Stimulated activated CD4-positive, alpha-beta T cell treated with anti-CD3 and anti-CD28 coated beads, Interleukin-12 subunit alpha, Interleukin-12 subunit beta, amount 100 ng/mL, for 24 hours (primary cell): ENCODE measurements at regions not wholly inside any gene's neighbourhood (a gene's known extent, or its start where the extent isn't known, plus 50 kb on each side); places are given as distances from the start of the nearest gene placed in this dataset.
"Not testable (repeated sequence)": the region's sequence is repeated elsewhere in the genome, so short reads cannot be mapped to it uniquely, and the experiment has no call there.

ENCODE experiments used
- DNase-seq, 2 experiments: peaks; one replicate each; pipeline ENCODE4 v3.0.0-alpha.2; 2020; ENCODE audit warnings: low read depth in 2 of 2

DNA sequence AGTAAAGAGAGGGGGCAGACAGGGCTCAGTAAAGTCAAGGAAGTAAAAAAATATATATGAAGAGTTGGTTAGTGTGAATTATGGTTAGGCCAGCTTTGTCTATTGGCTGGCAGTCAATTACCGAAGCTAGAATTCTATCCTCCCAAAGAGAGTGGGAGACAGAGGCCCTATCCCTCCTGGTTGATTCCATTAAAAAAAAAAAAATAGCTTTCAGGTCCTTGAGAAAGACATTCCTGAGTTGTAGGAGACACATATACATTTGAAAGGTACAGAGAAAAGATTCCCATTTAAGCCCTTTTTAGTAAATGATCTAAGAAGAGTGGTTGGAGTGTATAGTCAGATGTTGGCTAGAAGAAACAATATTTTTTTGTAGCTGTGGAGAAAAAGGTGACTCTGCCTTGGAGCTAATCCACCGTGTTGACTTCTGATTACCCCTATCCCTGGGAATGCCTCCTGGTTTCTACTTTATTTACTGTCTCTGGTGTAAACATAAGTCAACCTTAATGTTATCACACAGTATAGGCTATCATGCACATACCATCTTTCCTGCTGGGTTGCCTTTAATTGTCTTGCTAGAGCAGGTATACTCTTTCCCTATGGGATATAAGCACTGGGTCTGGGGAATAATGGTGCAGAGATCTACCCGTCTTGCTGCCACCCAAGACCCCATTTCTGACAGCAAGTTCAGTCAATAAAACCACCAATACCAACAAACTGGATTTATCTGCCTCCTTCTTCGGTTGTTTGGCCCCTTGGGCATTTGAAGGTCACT is 859.9 kb upstream of the ATXN7L3B start:
- no peak for DNase-seq

DNA sequence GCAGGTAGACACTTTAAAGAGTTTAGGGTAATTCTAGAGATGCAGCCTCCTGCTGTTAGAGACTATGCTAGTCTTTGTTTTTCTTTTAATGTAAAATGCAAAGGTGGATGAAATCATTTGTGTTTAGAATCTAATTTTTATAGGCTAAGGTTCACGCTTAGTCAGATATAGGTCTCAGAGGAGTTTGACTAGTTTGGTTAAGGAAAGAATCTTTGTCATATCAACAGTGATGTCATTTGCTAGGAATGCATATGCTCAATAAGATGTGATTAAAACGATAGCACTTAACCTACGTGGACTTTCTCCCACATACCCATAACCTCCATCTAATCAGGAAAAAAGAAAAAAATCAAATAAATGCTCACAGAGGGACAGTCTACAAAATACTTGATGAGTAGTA is 859.3 kb upstream of the ATXN7L3B start:
- no peak for DNase-seq

DNA sequence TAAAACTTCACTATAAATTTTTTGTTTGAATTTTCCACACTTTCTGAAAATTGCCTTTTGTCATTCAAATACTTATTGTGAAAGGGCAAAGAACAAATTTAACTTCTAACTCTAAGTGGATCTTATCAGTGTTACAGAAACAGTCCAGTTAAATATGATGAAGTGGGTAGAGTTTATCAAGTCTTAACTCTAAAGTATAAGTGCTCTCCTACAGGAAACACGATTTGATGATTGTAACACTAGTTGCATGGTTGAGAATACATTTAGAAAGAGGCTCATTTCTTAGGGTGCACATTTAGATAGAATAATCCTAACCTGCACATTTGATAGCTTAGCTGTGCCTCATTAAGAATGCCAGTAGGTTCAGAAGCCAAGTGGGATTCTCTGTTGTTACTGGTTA is 838.3 kb upstream of the ATXN7L3B start:
- no peak for DNase-seq

DNA sequence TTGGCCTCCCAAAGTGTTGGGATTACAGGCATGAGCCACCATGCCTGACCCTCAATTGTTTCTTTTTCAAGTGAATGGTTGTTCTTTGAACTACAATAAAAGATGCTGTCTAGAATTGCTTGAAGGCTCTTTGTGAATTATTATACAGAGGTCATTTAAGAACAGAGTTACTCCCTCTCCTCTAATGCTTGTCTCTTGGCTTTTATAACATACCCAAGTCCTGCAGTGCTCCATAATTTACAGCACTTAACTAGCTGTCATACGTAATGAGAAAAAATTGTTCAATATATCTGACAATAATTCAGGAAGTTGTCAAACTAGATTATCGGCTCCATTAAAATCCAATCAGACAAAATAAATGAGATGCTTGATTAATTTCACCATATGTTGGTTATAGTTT is 823.0 kb upstream of the ATXN7L3B start:
- DNase-seq, result no peak

DNA sequence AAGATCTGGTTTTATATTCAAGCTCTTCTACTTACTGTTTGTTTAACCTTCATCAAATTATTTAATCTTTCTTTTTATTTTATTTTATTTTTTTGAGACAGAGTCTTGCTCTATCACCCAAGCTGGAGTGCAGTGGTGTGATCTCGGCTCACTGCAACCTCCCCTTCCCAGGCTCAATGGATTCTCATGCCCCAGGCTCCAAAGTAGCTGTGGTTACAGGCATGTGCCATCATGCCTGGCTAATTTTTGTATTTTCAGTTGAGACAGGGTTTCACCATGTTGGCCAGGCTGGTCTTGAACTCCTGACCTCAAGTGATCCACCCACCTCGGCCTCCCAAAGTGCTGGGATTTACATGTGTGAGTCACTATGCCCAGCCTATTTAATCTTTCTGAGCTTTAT is 821.5 kb upstream of the ATXN7L3B start:
- not testable (repeated sequence) for DNase-seq

DNA sequence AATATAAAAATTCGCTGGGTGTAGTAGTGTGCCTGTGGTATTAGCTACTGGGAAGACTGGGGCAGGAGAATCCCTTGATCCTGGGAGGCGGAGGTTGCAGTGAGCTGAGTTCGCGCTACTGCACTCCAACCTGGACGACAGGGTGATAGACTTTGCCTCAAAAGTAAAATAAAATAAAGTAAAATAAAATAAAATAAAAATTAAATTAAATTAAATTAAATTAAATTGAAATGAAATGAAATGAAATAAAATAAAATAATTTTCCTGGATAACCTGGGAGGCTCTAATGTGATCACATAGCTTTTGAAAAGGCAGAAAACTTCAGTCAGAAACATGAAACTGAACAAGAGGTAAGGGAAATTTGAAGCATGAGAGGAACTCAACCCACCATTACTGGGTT is 818.4 kb upstream of the ATXN7L3B start:
- DNase-seq, result no peak

DNA sequence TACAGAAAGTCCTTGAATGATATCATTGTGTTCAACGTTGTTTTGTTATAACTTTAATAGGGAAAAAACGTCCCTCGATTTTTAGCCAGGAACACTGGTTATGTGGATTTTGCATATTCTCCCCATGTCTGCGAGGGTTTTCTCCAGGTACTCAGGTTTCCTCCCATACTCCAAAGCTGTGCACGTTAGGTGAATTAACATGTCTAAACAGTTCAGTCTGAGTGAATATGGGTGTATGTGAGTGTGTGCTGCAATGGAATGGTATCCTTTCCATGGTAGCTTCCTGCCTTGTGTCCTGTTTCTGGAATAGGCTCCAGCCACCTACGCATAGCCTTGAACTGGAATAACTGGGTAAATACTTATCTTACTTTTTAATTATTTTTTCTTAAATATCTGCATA is 810.8 kb upstream of the ATXN7L3B start:
- DNase-seq, result no peak

DNA sequence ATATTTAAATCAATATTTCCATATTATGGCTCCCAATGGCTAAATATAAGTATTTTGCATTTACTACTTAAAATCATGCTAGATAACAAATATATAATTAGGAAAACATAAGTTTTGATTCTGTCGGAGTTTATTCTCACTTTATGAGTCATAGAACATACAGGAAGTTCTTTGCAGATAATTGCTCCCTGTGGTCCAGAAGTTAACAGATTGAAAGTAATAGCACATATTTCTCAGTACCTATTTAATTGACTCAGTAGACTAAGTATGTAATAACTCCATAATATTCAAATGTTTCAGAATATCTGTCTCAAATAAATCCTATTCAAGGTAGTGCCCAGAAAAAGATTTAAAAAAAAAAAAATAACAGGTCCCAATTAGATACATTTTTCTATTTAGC is 806.0 kb upstream of the ATXN7L3B start:
- no peak for DNase-seq

DNA sequence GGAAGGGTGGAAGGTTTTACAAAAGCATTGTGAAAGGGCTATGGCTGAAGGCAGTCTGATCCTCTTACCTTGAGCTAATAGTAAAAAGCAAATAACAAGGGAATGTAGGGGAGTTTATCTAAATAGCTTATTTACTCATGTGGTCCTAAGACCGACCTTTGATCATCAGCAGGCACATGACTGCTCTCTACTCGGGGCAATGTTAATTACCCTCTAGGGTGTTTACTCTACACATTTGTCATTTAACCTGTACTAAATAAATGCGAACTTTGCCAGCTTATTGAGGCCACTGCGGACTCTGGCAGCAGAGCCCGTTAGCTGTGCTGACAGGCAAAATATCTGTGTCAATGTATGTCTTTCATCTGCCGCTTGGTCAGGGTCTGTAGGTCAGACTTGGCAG is 768.3 kb upstream of the ATXN7L3B start:
- no peak for DNase-seq

DNA sequence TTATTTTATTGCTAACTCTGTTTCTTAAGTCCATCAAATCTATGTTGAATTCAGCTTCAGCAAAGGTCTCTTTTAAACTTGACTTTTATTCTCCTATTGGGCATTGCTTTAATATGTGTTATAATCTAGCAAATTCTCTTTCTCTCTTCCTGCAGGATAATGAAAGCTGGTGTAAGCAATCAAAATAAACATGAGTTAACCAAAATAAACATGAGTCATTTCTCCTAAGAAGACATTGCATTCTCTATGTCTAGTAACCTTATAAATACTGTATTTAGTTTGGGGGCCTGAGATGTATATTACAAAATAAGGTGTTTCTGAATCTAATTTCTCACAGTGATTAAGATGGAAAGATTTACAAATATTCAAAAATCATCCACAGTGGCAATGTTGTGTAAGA is 739.1 kb upstream of the ATXN7L3B start:
- DNase-seq, result no peak

DNA sequence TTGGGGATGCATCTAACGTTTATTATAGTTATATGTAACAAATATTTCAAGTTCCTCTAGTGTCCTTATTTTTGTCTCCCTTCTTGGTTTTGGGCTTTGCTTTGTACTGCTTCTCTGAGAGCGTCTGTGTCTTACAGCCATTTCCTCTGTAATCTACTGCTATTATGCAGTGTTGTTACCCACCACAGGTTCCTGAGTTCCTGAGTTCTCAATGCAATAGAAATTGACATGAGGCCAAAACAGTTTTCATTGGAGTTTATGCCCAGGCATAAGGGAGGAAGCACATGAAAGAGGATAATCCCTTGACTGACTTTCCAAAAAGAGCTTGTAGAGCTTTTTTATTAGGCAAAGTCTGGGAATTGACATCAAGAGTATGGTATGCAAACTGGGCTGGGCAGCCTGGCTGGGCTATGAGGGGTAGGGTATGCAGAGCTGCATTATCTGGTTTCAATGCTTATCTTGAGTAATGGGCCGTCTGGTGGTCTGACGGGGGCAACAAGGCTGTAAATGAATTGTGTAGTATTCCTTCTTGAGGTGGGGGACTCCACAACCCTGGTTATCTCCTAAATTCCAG is 722.5 kb upstream of the ATXN7L3B start:
- DNase-seq, result no peak

DNA sequence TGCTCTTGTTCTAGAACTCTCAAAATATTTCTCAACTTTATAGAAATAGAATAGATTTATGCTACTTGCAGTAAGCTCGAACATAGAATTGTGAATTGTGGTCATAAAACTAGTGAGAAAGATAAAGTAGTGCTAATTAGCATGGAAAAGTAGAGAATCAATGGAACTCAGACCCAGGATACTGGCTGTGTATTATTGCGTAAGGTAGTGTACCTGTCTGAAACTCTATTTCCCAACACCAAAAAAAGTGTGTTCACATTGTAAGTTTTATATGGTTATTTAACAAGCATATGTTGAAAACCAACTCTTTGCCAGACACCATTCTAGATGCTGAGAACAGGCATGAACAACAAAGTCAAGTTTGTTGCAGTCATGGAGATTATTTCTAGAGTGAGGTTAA is 720.5 kb upstream of the ATXN7L3B start:
- no peak for DNase-seq

DNA sequence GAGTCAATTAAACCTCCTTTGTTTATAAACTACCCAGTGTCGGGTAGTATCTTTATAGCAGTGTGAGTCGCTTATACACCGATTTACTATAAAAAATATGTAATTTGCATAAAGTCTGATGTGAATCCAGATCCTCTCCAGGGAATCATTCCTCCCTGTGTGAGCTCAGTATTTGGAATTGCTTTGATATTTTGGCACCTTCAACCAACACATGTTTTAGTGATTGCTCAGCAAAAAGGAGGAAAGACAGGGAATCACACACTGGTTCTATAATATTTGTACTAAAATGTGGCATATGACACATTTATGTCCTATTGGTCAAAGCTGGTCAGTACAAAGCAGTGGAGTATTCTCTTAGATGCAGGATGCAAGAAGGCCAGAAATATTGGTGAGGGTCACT is 703.9 kb upstream of the ATXN7L3B start:
- DNase-seq, result no peak

DNA sequence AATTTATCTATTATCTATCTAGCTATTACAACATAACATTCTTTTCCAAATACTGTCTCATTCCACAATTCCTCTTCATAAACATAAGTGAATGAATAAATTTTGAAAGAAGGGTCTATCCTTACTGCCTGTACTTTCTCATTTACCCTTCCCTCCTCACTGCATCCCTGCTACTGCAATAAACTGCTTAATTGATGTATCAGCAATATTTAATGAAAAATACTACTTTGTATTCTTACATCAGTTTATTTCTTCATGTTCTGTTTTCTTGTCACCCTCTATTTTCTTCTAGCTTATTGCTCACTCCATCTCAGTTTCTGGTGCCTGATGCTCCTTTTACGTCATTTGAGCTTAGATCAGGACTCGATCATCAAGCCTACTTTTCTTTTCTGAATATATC is 695.7 kb upstream of the ATXN7L3B start:
- no peak for DNase-seq

DNA sequence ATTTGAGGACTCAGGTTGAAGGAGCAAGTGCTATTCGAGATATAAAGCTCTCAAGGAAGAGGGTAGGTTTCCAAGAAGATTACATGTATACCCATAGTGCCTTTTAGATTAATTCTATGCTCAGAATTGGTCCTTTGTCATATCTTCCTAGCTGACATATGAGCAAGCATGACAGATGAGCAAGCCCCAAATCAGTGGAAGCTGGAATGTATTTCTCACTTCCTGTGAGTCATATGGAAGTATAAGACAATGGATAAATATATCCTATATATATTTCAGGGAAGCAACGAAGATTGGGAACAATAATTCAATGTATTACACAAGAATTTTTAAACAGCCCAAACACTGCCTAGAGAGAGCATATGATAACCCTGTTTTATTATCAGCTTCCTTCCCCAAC is 674.1 kb upstream of the ATXN7L3B start:
- no peak for DNase-seq

DNA sequence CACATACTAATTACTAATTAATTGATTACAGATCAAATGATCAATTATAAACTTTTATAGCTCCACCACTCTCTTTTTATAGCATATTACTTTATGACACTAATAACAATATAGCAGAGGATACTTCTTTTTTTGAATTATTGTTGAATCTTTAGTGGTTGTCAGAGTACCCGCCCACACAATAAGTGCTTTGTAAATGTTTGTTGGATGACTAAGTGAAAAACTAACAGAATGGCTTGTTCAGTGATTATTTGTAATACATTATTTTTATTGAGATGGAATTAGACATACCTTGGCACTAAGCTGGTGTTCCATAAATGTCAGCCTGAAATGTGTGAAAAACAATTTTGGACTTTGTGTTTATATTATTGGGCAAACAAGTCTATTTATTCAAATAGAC is 670.5 kb upstream of the ATXN7L3B start:
- DNase-seq, result no peak

DNA sequence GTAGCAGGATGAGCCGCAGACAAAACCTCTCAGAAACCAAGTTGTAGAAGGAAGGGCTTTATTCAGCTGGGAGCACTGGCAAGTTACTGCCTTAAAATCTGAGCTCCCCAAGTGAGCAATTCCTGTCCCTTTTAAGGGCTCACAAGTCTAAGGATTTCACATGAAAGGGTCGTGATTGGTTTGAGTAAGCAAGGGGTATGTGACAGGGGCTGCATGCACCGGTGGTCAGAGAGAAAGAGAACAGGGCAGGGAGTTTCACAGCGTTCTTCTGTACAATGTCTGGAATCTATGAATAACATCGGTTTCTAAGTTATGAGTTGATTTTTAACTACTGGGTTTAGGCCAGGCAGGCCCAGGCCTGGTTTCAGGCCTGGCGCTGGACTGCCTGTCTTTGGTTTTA is 660.3 kb upstream of the ATXN7L3B start:
- DNase-seq, result not testable (repeated sequence)

DNA sequence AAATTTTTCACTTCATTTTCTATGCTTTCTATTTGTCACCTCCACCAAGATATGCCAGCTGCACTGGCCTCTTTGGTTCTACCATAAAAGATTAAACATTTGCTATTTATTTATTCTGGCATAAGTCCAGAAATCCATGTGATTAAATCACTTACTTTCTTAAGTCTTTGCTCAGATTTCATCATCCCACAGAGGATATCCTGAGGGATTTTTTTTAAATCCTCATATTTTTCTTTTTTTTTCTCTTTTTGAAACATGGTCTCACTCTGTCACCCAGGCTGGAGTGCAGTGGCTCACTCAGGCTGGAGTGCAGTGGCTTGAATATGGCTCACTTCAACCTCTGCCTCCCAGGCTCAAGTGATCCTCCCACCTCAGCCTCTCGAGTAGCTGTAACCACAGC is 645.4 kb upstream of the ATXN7L3B start:
- no peak for DNase-seq

DNA sequence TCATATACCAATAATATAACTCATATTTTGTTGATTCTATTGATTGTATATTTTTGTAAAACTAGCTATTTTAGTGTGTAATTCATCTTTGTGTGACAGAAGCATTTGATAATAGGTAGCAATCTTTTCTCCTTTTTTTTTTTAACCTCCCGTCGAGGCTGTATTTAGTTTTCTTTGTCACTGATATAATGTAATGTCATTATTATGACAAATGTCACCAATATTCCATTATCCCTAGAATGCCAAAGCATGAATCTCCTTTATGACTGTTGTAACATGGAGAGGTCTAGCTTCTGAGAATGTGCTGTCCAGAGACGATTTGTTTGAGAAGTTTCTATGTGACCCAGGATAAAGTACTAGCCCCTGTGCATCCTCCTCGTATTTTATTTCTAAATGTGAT is 639.0 kb upstream of the ATXN7L3B start:
- DNase-seq, result no peak

DNA sequence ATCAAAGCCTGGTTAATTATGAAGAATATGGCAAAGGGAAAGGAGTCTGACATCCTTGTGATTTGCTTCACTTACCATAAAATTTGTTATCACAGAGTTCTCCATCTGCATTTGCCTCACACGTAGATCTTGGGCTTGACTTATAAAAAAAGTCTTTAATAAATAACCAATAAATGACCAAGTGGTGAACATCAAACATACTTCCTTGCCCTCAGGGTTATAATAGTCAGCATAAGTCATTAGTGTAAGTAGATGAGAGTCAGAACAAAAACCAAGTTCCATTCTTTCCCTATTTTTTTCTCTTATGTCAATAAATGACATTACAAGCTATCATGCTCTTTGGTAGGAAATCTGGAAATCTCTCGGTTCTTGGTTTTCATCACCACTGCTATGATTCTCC is 635.4 kb upstream of the ATXN7L3B start:
- no peak for DNase-seq

DNA sequence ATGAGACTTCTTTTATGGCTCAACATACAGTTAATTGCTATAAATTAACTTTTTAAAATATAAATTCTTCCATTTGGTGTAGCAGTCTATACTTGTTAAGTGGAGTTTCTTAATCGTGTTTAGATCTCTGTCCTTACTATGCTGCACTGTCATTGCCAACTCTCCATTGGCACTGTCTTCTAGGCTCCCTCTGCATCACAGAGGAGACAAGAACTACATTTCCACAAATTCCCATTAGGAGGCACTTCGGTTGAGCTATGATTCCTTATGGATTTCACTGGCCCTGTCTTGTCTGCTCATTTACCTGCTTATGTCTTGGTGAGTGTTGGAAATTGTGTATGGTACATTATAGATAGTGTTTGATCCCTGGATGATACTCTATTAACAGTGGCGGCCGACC is 630.9 kb upstream of the ATXN7L3B start:
- no peak for DNase-seq

DNA sequence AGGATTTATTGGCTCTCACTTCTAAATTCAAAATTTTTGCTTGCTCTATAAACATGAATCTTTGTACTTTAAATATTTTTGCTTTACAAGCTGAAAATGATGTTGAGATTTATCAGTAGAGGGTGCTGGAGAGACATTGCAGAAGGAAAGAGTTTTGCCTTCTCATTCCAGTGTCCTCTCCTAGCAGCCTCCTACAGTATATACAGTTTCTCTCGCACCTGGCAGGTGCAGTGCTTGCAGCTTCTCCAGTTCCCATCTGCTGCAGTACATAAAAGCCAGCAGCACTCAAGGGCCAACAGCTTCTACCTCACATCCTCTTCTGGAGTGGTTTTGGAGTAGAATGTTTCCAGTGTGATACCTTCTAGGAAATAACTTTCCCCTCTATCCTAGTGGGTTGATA is 601.8 kb upstream of the ATXN7L3B start:
- DNase-seq, result no peak

DNA sequence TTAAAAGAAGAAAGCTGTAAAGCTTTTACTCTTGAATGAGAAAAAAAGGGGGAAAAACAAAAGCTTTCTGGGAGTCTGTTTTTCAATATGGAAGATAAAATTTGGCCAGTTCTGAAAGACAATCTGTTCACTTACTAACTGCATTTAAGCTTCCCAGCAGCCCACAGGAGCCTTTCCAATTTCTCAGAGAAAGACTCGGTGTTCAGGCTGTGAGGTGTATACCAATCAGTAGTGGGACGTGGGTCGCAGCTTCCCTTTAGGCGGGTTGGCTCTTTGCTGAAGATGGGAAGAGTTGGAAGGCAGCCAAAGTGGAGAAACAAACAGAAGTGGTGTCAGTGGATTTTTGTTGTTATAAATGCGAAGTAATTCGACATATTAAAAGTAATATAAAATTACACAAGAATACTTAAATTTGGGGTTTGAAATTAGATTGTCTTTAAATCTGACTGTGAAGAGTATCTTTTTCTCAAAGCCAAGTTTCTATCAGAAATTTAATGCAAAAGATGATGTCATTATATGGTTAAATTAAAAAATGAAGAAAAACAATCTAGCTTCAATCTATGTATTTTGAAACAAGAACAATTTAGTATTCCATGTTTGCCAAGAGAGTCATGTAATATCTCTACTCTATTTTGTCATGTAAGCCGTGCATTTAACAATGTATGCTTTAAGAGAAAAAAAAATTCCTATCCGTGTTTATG is 590.2 kb upstream of the ATXN7L3B start:
- DNase-seq, result no peak
